ENCODE measurements at regions not wholly inside any gene's neighbourhood (a gene's known extent, or its start where the extent isn't known, plus 50 kb on each side); places are given as distances from the start of the nearest gene placed in this dataset.

DNA sequence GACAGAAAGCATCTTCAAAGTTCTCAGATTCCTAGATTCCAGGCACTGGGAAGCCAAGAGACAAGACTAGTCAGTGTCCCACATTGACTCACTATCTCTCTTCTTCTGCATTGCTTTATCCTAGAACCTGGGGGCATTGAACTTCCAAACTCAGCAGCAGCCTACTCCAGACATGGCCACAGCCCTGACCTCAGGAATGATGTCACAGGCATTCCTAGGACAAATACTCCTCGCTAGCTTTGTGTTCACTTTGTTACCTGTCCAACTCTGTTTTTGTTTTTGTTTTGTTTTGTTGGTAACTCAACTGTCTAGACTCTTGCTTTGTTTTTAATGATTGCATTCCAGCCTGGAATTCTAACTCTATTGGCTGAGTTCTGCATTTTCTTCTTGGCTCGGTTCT, 449.3 kb upstream of the SPHKAP start:
- 65 to 72% (median 68%) methylated on average over 2 of the region's 2 CpGs for whole genome bisulfite sequencing, 4 donors
- no peaks in the 10 kb centered on the region for H3K27me3 ChIP-seq
- H3K4me1 ChIP-seq (replicated peaks in 1 of 2): no peaks in the 10 kb centered on the region

DNA sequence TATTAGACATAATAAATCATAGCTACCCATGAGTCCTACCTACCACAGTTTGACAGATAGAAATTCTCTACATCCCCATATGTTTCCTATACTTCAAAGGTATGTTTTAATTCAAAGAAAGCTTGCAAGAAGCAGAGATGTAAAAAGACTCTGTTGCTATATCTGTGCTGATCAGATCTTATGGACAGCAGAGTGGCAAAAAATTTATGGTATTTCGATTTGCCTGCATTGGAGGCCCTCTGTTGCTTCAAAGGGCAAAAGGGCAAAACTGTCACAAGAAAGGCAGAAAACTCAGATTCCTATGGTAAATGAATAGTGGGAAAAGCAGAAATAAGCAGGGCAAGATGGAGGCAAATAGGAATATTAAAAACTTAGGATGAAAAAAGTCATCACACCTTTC, 447.8 kb upstream of the SPHKAP start:
- DNase-seq: no peak
- no peaks in the 10 kb centered on the region for H3K4me1 ChIP-seq (replicated peaks in 1 of 2)
- H3K27me3 ChIP-seq: no peaks in the 10 kb centered on the region
- no peaks in the 10 kb centered on the region for H3K36me3 ChIP-seq (replicated peaks in 1 of 2)
- TF ChIP-seq, protein P1, sequence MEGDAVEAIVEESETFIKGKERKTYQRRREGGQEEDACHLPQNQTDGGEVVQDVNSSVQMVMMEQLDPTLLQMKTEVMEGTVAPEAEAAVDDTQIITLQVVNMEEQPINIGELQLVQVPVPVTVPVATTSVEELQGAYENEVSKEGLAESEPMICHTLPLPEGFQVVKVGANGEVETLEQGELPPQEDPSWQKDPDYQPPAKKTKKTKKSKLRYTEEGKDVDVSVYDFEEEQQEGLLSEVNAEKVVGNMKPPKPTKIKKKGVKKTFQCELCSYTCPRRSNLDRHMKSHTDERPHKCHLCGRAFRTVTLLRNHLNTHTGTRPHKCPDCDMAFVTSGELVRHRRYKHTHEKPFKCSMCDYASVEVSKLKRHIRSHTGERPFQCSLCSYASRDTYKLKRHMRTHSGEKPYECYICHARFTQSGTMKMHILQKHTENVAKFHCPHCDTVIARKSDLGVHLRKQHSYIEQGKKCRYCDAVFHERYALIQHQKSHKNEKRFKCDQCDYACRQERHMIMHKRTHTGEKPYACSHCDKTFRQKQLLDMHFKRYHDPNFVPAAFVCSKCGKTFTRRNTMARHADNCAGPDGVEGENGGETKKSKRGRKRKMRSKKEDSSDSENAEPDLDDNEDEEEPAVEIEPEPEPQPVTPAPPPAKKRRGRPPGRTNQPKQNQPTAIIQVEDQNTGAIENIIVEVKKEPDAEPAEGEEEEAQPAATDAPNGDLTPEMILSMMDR (IDR thresholded peaks at IDR 0.05): no peak
- no peak overlapping the region for H3K4me3 ChIP-seq
- intact Hi-C loops (cut with DNase I): no loop called here
- H3K9me3 ChIP-seq (replicated peaks in 1 of 3): no peaks in the 10 kb centered on the region
- WGBS, 4 donors: 65 to 92% (median 74%) methylated on average over 1 of the region's 1 CpG
- no peak overlapping the region for H3K27ac ChIP-seq

More for the DNA sequence above, 449.3 kb upstream of the SPHKAP start:
- DNase-seq: no peak
- H3K9me3 ChIP-seq (replicated peaks in 1 of 3): no peaks in the 10 kb centered on the region
- H3K27ac ChIP-seq: no peak overlapping the region
- intact Hi-C loops (cut with DNase I): no loop called here
- TF ChIP-seq POLR2A (IDR thresholded peaks at IDR 0.05): no peak
- TF ChIP-seq, protein P1 (IDR thresholded peaks at IDR 0.05): no peak
- H3K36me3 ChIP-seq (replicated peaks in 1 of 2): no peaks in the 10 kb centered on the region
- H3K4me3 ChIP-seq: no peak overlapping the region

DNA sequence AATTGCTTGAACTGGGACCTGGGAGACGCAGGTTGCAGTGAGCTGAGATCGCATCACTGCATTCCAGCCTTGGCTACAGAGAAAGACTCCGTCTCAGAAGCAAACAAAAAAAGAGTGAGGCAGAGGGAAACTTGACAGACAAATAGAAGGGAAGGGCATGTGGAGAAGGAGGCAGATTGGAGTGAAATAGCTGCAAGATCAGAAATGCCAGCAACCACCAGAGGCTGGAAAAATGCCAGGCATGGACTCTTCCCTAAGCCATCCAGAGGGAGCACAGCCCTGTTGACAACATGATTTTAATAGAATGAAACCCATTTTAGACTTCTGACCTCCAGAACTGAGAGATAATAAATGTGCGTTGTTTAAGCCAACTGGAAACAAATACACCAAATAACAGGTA, 447.2 kb upstream of the SPHKAP start:
- intact Hi-C loops (cut with DNase I): no loop called here
- 82 to 90% (median 83%) methylated on average over 4 of the region's 4 CpGs for WGBS, 4 donors

DNA sequence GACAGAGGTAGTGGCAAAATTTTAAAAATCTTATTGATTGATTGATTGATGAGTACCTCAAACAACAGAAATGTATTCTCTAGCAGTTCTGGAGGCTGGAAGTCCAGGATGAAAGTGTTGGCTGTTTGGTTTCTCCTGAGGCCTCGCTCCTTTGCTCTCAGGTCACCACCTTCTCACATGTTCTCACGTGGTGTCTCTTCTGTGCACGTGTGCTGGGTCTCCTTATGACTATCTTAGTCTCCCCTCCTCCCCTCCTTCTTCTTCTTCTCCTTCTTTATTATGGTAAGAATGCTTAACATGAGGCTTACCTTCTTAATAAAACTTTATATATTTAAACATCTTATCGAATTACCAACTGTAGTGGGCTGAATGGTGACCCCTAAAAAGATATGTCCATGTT, 446.0 kb upstream of the SPHKAP start:
- intact Hi-C loops (cut with DNase I): no loop called here
- 84 to 93% (median 90%) methylated on average over 4 of the region's 4 CpGs for WGBS, 4 donors
- H3K9me3 ChIP-seq (replicated peaks in 1 of 3): no peaks in the 10 kb centered on the region
- no peaks in the 10 kb centered on the region for H3K4me1 ChIP-seq (replicated peaks in 1 of 2)
- H3K27ac ChIP-seq: no peak overlapping the region
- H3K4me3 ChIP-seq: no peak overlapping the region
- DNase-seq: no peak
- TF ChIP-seq, protein P1 (IDR thresholded peaks at IDR 0.05): no peak
- no peak for TF ChIP-seq POLR2A (IDR thresholded peaks at IDR 0.05)
- no peaks in the 10 kb centered on the region for H3K36me3 ChIP-seq (replicated peaks in 1 of 2)
- H3K27me3 ChIP-seq: no peaks in the 10 kb centered on the region

More for the DNA sequence above, 447.2 kb upstream of the SPHKAP start:
- no peaks in the 10 kb centered on the region for H3K36me3 ChIP-seq (replicated peaks in 1 of 2)
- TF ChIP-seq, protein P1 (IDR thresholded peaks at IDR 0.05): no peak
- no peak for TF ChIP-seq POLR2A (IDR thresholded peaks at IDR 0.05)
- peak in 1 of 7 donors; percentile 10 for DNase-seq
- no peak overlapping the region for H3K4me3 ChIP-seq
- no peaks in the 10 kb centered on the region for H3K9me3 ChIP-seq (replicated peaks in 1 of 3)
- H3K4me1 ChIP-seq (replicated peaks in 1 of 2): no peaks in the 10 kb centered on the region
- H3K27ac ChIP-seq: no peak overlapping the region
- no peaks in the 10 kb centered on the region for H3K27me3 ChIP-seq
